GM10266 (cell line): ENCODE measurements at regions not wholly inside any gene's neighbourhood (a gene's known extent, or its start where the extent isn't known, plus 50 kb on each side); places are given as distances from the start of the nearest gene placed in this dataset.

Experiments
- DNase-seq: peaks from one replicate; pipeline ENCODE4 v3.0.0; 2012; ENCODE audit errors: extremely low spot score
- TF ChIP-seq, protein P1 (sequence below): IDR thresholded peaks from 2 replicates; pipeline ENCODE4 v1.5.1; 2012; ENCODE audit warnings: mild to moderate bottlenecking, low read depth; ENCODE audit not compliant: control insufficient read depth, insufficient read depth; ENCODE audit errors: missing control alignments

DNA sequence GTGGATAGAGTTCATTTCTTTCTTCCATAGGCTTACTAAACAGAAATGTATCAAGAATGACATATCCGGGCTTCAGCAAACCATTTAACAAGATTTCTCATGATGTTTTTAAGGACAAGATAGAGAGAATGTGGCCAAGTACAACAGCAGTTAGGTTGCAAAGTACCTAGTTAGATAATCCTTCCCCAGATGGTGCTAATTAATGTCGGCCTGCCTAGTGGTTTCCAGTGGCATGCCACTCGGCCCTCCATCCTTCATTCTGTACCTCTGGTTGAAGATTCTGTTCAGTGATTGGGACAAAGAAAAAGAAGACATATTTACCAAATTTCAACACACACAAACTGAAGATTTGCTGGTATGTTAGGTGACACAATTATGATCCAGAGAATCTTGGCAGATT lies 212.1 kb downstream of the MACC1 start:
- DNase-seq: no peak
- TF ChIP-seq, protein P1, sequence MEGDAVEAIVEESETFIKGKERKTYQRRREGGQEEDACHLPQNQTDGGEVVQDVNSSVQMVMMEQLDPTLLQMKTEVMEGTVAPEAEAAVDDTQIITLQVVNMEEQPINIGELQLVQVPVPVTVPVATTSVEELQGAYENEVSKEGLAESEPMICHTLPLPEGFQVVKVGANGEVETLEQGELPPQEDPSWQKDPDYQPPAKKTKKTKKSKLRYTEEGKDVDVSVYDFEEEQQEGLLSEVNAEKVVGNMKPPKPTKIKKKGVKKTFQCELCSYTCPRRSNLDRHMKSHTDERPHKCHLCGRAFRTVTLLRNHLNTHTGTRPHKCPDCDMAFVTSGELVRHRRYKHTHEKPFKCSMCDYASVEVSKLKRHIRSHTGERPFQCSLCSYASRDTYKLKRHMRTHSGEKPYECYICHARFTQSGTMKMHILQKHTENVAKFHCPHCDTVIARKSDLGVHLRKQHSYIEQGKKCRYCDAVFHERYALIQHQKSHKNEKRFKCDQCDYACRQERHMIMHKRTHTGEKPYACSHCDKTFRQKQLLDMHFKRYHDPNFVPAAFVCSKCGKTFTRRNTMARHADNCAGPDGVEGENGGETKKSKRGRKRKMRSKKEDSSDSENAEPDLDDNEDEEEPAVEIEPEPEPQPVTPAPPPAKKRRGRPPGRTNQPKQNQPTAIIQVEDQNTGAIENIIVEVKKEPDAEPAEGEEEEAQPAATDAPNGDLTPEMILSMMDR: no peak

DNA sequence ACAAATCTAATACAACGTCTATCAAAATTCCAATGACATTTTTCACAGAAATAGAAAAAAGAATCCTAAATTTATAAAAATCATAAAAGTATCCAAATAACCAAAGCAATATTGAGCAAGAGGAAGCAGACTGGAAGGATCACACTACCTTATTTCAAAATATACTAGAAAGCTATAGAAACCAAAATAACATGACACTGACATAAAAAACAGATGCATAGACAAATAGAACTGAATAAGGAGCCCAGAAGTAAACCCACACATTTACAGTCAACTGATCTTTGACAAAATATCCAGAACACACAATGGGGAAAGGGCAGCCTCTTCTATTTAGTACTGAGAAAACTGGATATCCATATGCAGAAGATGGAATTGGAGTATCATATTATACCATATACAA lies 217.5 kb downstream of the MACC1 start:
- TF ChIP-seq, protein P1: no peak
- no peak for DNase-seq

DNA sequence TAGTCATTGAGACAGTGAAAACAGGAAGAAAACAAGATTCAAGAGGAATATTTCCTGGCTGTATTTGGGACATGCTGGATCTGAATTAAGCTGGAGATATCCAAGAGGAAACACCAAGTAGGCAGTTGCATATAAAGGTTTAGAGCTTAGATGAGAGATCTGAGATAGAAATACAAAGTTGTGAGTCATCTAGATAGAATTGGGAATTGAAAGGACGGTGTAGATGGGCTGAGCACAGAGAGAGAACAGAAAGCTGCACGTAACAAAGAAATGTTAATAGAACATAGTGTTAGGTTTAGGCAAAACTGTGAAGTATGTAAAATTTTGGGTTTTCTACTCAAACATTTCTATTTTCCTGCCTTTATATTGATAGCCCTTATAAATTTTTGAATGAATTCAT lies 218.5 kb upstream of the TMEM196 start:
- TF ChIP-seq, protein P1: no peak
- no peak for DNase-seq

DNA sequence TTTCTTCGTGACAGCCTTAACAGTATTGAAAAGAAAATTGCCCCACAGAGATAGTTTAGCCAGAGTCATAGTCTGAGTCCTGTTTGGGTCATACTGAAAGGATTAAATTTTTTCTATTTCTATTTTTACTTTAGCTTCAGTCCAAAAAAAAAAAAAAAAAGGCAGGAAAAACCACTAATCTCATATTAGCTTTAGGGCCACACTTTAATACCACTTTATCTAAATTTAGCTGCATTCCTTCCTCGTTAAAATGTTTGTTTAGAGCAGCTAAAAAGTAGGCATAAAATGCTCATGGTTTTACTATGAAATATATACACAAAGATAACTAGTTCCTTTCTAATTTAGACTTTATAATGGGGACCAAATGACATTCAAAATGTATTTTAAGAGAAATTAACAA lies 216.5 kb upstream of the TMEM196 start:
- TF ChIP-seq, protein P1: no peak

DNA sequence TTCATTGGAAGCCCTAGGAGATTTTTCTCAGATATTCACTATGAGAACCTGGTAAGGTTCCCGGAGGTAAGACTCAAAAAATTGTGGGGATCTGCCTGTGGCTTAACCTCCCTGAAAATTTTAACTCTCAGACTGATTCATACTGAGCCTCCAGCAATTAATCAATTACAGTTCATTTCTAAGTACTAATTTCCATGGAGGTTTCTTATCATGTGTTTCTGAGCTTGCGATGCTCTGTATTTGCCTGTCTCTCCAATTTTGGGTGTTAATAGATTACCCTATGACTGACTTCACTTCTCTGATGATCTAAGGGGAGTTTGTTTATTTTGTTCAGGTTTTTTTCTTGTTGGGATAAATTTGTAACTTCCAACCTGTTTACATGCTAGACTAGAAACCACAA lies 215.4 kb upstream of the TMEM196 start:
- no peak for DNase-seq
- TF ChIP-seq, protein P1: no peak

More for the DNA sequence above, 216.5 kb upstream of the TMEM196 start:
- DNase-seq: no peak

DNA sequence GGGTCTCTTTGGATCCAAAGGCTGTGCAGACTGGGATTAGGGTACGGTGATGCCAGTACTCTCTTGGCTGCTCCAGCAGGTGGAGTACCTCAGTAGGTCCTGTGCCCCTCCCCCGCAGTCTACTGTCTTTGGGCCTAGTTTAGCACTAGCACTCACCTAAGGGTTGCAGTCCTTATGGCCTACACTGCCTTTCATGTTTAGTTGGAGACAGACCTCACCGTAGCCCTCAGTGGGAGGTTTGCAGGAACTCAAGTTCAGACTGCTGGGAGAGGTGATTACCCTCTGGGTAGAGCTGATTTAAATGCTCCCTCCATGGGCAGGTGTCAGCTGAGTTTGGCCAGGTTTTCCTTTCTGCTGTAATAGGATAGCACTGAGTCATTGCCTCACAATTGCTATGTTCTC lies 210.8 kb upstream of the TMEM196 start:
- no peak for DNase-seq
- TF ChIP-seq, protein P1: no peak

DNA sequence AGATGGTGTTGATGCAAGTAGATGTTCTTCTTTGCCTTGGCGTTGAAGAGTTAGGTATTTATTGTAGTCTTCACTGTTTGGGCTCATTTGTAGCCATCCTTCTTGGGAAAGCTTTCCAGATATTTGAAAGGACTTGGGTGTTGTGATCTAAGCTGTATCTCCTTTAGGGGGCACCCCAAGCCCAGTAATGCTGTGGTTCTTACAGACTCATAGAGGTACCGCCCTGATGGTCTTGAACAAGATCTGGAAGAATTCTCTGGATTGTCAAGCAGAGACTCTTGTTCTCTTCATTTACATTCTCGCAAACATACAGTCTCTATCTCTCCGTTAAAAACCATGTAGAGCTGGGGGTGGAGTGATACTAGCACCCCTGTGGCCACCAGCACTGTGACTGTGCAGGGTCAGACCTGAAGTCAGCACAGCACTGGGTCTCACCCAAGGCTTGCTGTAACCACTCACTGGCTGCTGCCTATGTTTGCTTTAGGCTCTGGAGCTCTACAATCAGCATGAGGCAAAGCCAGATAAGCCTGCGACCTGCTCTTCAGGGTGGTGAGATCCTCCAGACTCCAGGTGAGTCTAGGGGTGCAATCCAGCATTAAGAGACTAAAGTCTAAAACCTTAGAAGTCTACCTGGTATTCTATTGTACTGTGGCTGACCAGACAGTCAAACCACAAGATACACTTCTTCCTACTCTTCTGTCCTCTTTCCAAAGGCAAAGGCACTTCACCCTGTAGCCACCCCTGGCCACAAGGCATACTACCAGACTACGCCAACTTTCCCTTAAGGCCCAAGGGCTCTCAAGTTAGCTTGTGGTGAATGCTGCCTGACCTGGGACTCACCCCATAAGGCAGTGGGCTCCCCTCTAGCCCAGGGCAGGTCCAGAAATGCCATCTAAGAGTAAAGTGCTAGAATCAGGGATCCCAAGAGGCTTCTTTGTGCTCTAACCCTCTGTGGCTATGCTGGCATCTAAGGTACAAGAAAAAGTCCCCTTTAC lies 209.7 kb upstream of the TMEM196 start:
- TF ChIP-seq, protein P1: peak; percentile 57
- DNase-seq: no peak
